RWPE1 (cell line): ENCODE measurements at regions not wholly inside any gene's neighbourhood (a gene's known extent, or its start where the extent isn't known, plus 50 kb on each side); places are given as distances from the start of the nearest gene placed in this dataset.

Source experiments
- CTCF ChIA-PET: fragments of 350-600 bp; sonication (Branson Sonifier 250); formaldehyde crosslinking; extraction: SDS; loops from one replicate; lab custom pipeline; 2021; lab: Yijun Ruan, JAX
- POLR2A ChIA-PET: fragments of 400-600 bp; formaldehyde crosslinking; extraction: SDS; loops from one replicate; lab custom pipeline; 2020; ENCODE audit warnings: antibody characterized with exemption; ENCODE audit not compliant: low non-redundant PET; lab: Yijun Ruan, JAX
- DNase-seq: peaks from one replicate; pipeline ENCODE4 v3.0.0; 2012; ENCODE audit warnings: low spot score
- H3K27ac ChIP-seq: fragments of 450-650 bp; 2 replicates; pipeline ENCODE4 v1.5.1; 2017
- CTCF ChIP-seq: fragments of 450-650 bp; conservative IDR thresholded peaks from 2 replicates; pipeline ENCODE4 v1.5.1; 2017; ENCODE audit warnings: low read depth, mild to moderate bottlenecking

- TF ChIP-seq CTCF, result no peak
- H3K27ac ChIP-seq, result no peak overlapping the region
- ChIA-PET POLR2A (no interaction called here), CTCF (no interaction called here)
- DNase-seq, result no peak
Observed at GRCh38 chr12:76276499-76277151, 71.6 kb downstream of the BBS10 start.

- no peak overlapping the region for H3K27ac ChIP-seq
- TF ChIP-seq CTCF, result no peak
- DNase-seq, result no peak
- ChIA-PET POLR2A (no interaction called here), CTCF (no interaction called here)
Observed at GRCh38 chr12:76275511-76276093, 72.6 kb downstream of the BBS10 start.

- H3K27ac ChIP-seq, result no peak overlapping the region
- no peak for DNase-seq
- no peak for TF ChIP-seq CTCF
- ChIA-PET CTCF (no interaction called here), POLR2A (no interaction called here)
Observed at GRCh38 chr12:76274420-76275083, 73.7 kb downstream of the BBS10 start.

- CTCF ChIA-PET, result no interaction called here
- no peak for DNase-seq
- H3K27ac ChIP-seq, result no peak overlapping the region
- no peak for TF ChIP-seq CTCF
- POLR2A ChIA-PET, result no interaction called here
Observed at GRCh38 chr12:76272287-76272686, 75.9 kb downstream of the BBS10 start.

- CTCF ChIA-PET, result interaction anchor here (0.6 to 0.7 kb wide), 2 partner anchors 63 to 1379 kb away, joined by 5 to 7 read pairs; no protein-coding TSS in a partner anchor
- TF ChIP-seq CTCF, result no peak
- no peak for DNase-seq
- no peak overlapping the region for H3K27ac ChIP-seq
- POLR2A ChIA-PET, result interaction anchor here (0.7 kb wide), 1 partner anchor 285 kb away, joined by 4 read pairs; no protein-coding TSS in a partner anchor
Observed at GRCh38 chr12:76270657-76271358, 77.4 kb downstream of the BBS10 start.

- ChIA-PET CTCF (no interaction called here), POLR2A (no interaction called here)
- TF ChIP-seq CTCF, result no peak
- no peak for DNase-seq
- no peak overlapping the region for H3K27ac ChIP-seq
Observed at GRCh38 chr12:76268267-76268666, 79.9 kb downstream of the BBS10 start.
